Prostate gland (tissue), 2 donors: ENCODE measurements at regions not wholly inside any gene's neighbourhood (a gene's known extent, or its start where the extent isn't known, plus 50 kb on each side); places are given as distances from the start of the nearest gene placed in this dataset.

Experiments
- DNase-seq: peaks from one replicate; pipeline ENCODE4 v3.0.0-alpha.2; 2019; ENCODE audit warnings: low spot score
- H3K27ac ChIP-seq, 2 donors: fragments of 200-600 bp; sonication (generic); 2 replicates each; pipeline ENCODE4 v1.5.1; 2017 to 2019
- H3K27me3 ChIP-seq: fragments of 200-600 bp; sonication (generic); replicated peaks from 2 replicates; pipeline ENCODE4 v1.5.1; 2019; ENCODE audit not compliant: insufficient read depth
- H3K36me3 ChIP-seq, 2 donors: fragments of 200-600 bp; sonication (generic); 1 replicate in 1 of 2; 2 replicates in 1 of 2; pipeline versions ENCODE4 v1.5.1 to v1.8.1; 2017 to 2019
- H3K4me1 ChIP-seq: fragments of 200-600 bp; sonication (generic); replicated peaks from 2 replicates; pipeline ENCODE4 v1.5.1; 2019
- H3K4me3 ChIP-seq, 2 donors: fragments of 200-600 bp; sonication (generic); 2 replicates each; pipeline ENCODE4 v1.5.1; 2017 to 2019
- H3K9me3 ChIP-seq: fragments of 200-600 bp; sonication (generic); 2 replicates; pipeline ENCODE4 v1.5.1; 2017
- CTCF ChIP-seq, 4 experiments: fragments of 200-600 bp in 2 of 4; fragments of 450-650 bp in 2 of 4; sonication (generic) in 2 of 4; IDR thresholded peaks; 1 replicate in 3 of 4; 2 replicates in 1 of 4; pipeline ENCODE4 v1.5.1; 2016 to 2019; ENCODE audit warnings: antibody characterized with exemption in 4 of 4, mild to moderate bottlenecking in 2 of 4, moderate library complexity in 2 of 4
- POLR2A ChIP-seq: fragments of 450-650 bp; IDR thresholded peaks from one replicate; pipeline ENCODE4 v1.6.1; 2016; ENCODE audit warnings: antibody characterized with exemption, mild to moderate bottlenecking
- POLR2AphosphoS5 ChIP-seq: sonication (generic); formaldehyde crosslinking; IDR thresholded peaks from one replicate; pipeline ENCODE4 v1.6.1; 2017; ENCODE audit warnings: antibody characterized with exemption
- WGBS: methylation state at CpG from one replicate; pipeline ENCODE4 v1.1.5; 2018; 5-methylcytosine and 5-hydroxymethylcytosine counted together
- intact Hi-C: fragments of 100-400 bp; cut with DNase I; formaldehyde crosslinking; loops from one replicate; pipeline ENCODE4 v1.14.2; 2022

GRCh38 chr3:14288177-14288788 is 109.7 kb downstream of the LSM3 start:
- no peak for DNase-seq
- Histone ChIP-seq H3K27ac (no peak overlapping the region), H3K27me3 (no peaks in the 10 kb centered on the region), H3K4me3 (no peak overlapping the region), H3K9me3 (no peaks in the 10 kb centered on the region), H3K4me1 (no peaks in the 10 kb centered on the region), H3K36me3 (no peaks in the 10 kb centered on the region)
- TF ChIP-seq POLR2A (no peak), CTCF (IDR thresholded peaks at IDR 0.05) (no peak), POLR2AphosphoS5 (no peak)
- intact Hi-C loops: no loop called here
- WGBS: 100% methylated on average over 2 of the region's 2 CpGs

- H3K9me3 ChIP-seq: no peaks in the 10 kb centered on the region
- DNase-seq: no peak
- no peak overlapping the region for H3K4me3 ChIP-seq
- no peaks in the 10 kb centered on the region for H3K36me3 ChIP-seq
- intact Hi-C loops: no loop called here
- TF ChIP-seq CTCF (IDR thresholded peaks at IDR 0.05) (no peak), POLR2AphosphoS5 (no peak)
- 97% methylated on average over 4 of the region's 5 CpGs for WGBS
- no peaks in the 10 kb centered on the region for H3K27me3 ChIP-seq
- no peak overlapping the region for H3K27ac ChIP-seq
- H3K4me1 ChIP-seq: no peaks in the 10 kb centered on the region
Observed at GRCh38 chr3:14288833-14289451, 110.3 kb downstream of the LSM3 start.

- Histone ChIP-seq H3K27me3 (no peaks in the 10 kb centered on the region), H3K9me3 (no peaks in the 10 kb centered on the region), H3K27ac (no peak overlapping the region), H3K4me3 (no peak overlapping the region), H3K36me3 (no peaks in the 10 kb centered on the region), H3K4me1 (no peaks in the 10 kb centered on the region)
- no peak for DNase-seq
- TF ChIP-seq POLR2AphosphoS5 (peak; percentile 5), CTCF (IDR thresholded peaks at IDR 0.05) (no peak)
- WGBS: 54% methylated on average over 7 of the region's 7 CpGs
- intact Hi-C loops: no loop called here
Observed at GRCh38 chr3:14289590-14290461, 111.2 kb downstream of the LSM3 start.

- 25% methylated on average over 9 of the region's 9 CpGs for WGBS
- peaks cover 4% of the 10 kb centered on the region for H3K4me1 ChIP-seq
- H3K27ac ChIP-seq: no peak overlapping the region
- intact Hi-C loops: no loop called here
- no peak for DNase-seq
- H3K9me3 ChIP-seq: no peaks in the 10 kb centered on the region
- TF ChIP-seq CTCF (IDR thresholded peaks at IDR 0.05) (no peak), POLR2AphosphoS5 (peak; percentile 67), POLR2A (no peak)
- H3K27me3 ChIP-seq: no peaks in the 10 kb centered on the region
- H3K36me3 ChIP-seq: no peaks in the 10 kb centered on the region
- H3K4me3 ChIP-seq: no peak overlapping the region
Observed at GRCh38 chr3:14290631-14291385, 111.6 kb upstream of the SLC6A6 start.
